ENCODE measurements at regions not wholly inside any gene's neighbourhood (a gene's known extent, or its start where the extent isn't known, plus 50 kb on each side); places are given as distances from the start of the nearest gene placed in this dataset.
"Not testable (repeated sequence)": the region's sequence is repeated elsewhere in the genome, so short reads cannot be mapped to it uniquely, and the experiment has no call there.

- TF ChIP-seq CTCF (IDR thresholded peaks at IDR 0.05); EZH2 (IDR thresholded peaks at IDR 0.05; ENCODE audit: borderline replicate concordance, insufficient read depth, low read depth, low read length, poor library complexity, severe bottlenecking): not testable (repeated sequence)
These were observed 109.0 kb upstream of the PLGLB2 start for GRCh38 chr2:87638872-87639271.
